ENCODE measurements at regions not wholly inside any gene's neighbourhood (a gene's known extent, or its start where the extent isn't known, plus 50 kb on each side); places are given as distances from the start of the nearest gene placed in this dataset.

- no peaks in the 10 kb centered on the region for H3K27me3 Mint-ChIP-seq (ENCODE audit: low read depth)
- no peak overlapping the region for H3K27ac Mint-ChIP-seq (ENCODE audit: unreplicated experiment)
- peaks cover 12% of the 10 kb centered on the region for H3K9me3 Mint-ChIP-seq
- TF ChIP-seq CTCF (conservative IDR thresholded peaks at IDR 0.05) = no peak
- no peaks in the 10 kb centered on the region for H3K4me1 Mint-ChIP-seq
- no peak for DNase-seq (ENCODE audit: low read depth, low spot score)
- no peak overlapping the region for H3K4me3 Mint-ChIP-seq
- peaks cover 2% of the 10 kb centered on the region for H3K36me3 Mint-ChIP-seq (ENCODE audit: low read depth)
These were observed 95.4 kb downstream of the RAB18 start for GRCh38 chr10:27599546-27599945.

GRCh38 chr10:27600930-27601329 lies 96.8 kb downstream of the RAB18 start:
- Mint-ChIP-seq H3K36me3 (ENCODE audit: low read depth) (peaks cover 2% of the 10 kb centered on the region), H3K4me1 (no peaks in the 10 kb centered on the region), H3K27me3 (ENCODE audit: low read depth) (no peaks in the 10 kb centered on the region), H3K27ac (ENCODE audit: unreplicated experiment) (no peak overlapping the region), H3K4me3 (no peak overlapping the region), H3K9me3 (peaks cover 9% of the 10 kb centered on the region)
- no peak for TF ChIP-seq CTCF (conservative IDR thresholded peaks at IDR 0.05)
- DNase-seq (ENCODE audit: low read depth, low spot score) = no peak

- Mint-ChIP-seq H3K27me3 (ENCODE audit: low read depth) (no peaks in the 10 kb centered on the region), H3K27ac (ENCODE audit: unreplicated experiment) (no peak overlapping the region), H3K9me3 (peaks cover 6% of the 10 kb centered on the region), H3K36me3 (ENCODE audit: low read depth) (peaks cover 2% of the 10 kb centered on the region), H3K4me1 (no peaks in the 10 kb centered on the region), H3K4me3 (no peak overlapping the region)
- DNase-seq (ENCODE audit: low read depth, low spot score) = no peak
- TF ChIP-seq CTCF (conservative IDR thresholded peaks at IDR 0.05) = no peak
These were observed 97.4 kb downstream of the RAB18 start for GRCh38 chr10:27601503-27601902.

- Mint-ChIP-seq H3K4me1 (no peaks in the 10 kb centered on the region), H3K4me3 (no peak overlapping the region), H3K27me3 (ENCODE audit: low read depth) (no peaks in the 10 kb centered on the region), H3K27ac (ENCODE audit: unreplicated experiment) (no peak overlapping the region), H3K36me3 (ENCODE audit: low read depth) (no peaks in the 10 kb centered on the region), H3K9me3 (peaks cover 2% of the 10 kb centered on the region)
- no peak for DNase-seq (ENCODE audit: low read depth, low spot score)
- no peak for TF ChIP-seq CTCF (conservative IDR thresholded peaks at IDR 0.05)
These were observed 97.9 kb downstream of the RAB18 start for GRCh38 chr10:27601946-27602538.

GRCh38 chr10:27603104-27603503 lies 99.0 kb downstream of the RAB18 start:
- H3K9me3 Mint-ChIP-seq = peaks cover 2% of the 10 kb centered on the region
- H3K27ac Mint-ChIP-seq (ENCODE audit: unreplicated experiment) = no peak overlapping the region
- no peak overlapping the region for H3K4me3 Mint-ChIP-seq
- DNase-seq (ENCODE audit: low read depth, low spot score) = no peak
- H3K27me3 Mint-ChIP-seq (ENCODE audit: low read depth) = no peaks in the 10 kb centered on the region
- no peaks in the 10 kb centered on the region for H3K4me1 Mint-ChIP-seq
- no peak for TF ChIP-seq CTCF (conservative IDR thresholded peaks at IDR 0.05)
- H3K36me3 Mint-ChIP-seq (ENCODE audit: low read depth) = no peaks in the 10 kb centered on the region
